MM.1S (cell line): ENCODE measurements at regions not wholly inside any gene's neighbourhood (a gene's known extent, or its start where the extent isn't known, plus 50 kb on each side); places are given as distances from the start of the nearest gene placed in this dataset.

ENCODE experiments used
- DNase-seq: peaks from one replicate; pipeline ENCODE4 v3.0.0-alpha.2; 2015
- H2AFZ ChIP-seq: fragments of 300-600 bp; sonication (generic); 2 replicates; pipeline ENCODE4 v1.6.0; 2016; ENCODE audit warnings: antibody characterized with exemption, low read length
- H3F3A ChIP-seq: fragments of 300-600 bp; sonication (generic); 2 replicates; pipeline ENCODE4 v1.6.1; 2016; ENCODE audit warnings: mild to moderate bottlenecking, antibody characterized with exemption, low read length, moderate library complexity, mixed read lengths; ENCODE audit not compliant: insufficient read depth
- H3K27ac ChIP-seq: fragments of 300-600 bp; sonication (generic); 2 replicates; pipeline ENCODE4 v1.5.1; 2016; ENCODE audit warnings: mild to moderate bottlenecking, low read length
- H3K27me3 ChIP-seq: fragments of 300-600 bp; sonication (generic); replicated peaks from 2 replicates; pipeline ENCODE4 v1.6.0; 2016; ENCODE audit warnings: low read length; ENCODE audit not compliant: insufficient read depth
- H3K36me3 ChIP-seq: fragments of 300-600 bp; sonication (generic); replicated peaks from 2 replicates; pipeline ENCODE4 v1.6.1; 2016; ENCODE audit warnings: mild to moderate bottlenecking, low read length, mixed read lengths; ENCODE audit not compliant: insufficient read depth
- H3K4me1 ChIP-seq: fragments of 300-600 bp; sonication (generic); 2 replicates; pipeline ENCODE4 v1.6.1; 2016; ENCODE audit warnings: low read length, mixed read lengths
- H3K4me2 ChIP-seq: fragments of 300-600 bp; sonication (generic); 2 replicates; pipeline ENCODE4 v1.6.0; 2016; ENCODE audit warnings: low read depth, low read length
- H3K4me3 ChIP-seq: fragments of 300-600 bp; sonication (generic); 2 replicates; pipeline ENCODE4 v1.5.1; 2016; ENCODE audit warnings: low read length, mixed read lengths
- H3K79me2 ChIP-seq: fragments of 300-600 bp; sonication (generic); 2 replicates; pipeline ENCODE4 v1.6.1; 2016; ENCODE audit warnings: mixed run types, low read length, mixed read lengths
- H3K9ac ChIP-seq: fragments of 300-600 bp; sonication (generic); 2 replicates; pipeline ENCODE4 v1.6.1; 2016; ENCODE audit warnings: low read length, mixed read lengths
- H3K9me2 ChIP-seq: fragments of 300-600 bp; sonication (generic); replicated peaks from 2 replicates; pipeline ENCODE4 v1.6.1; 2016; ENCODE audit warnings: mild to moderate bottlenecking, low read length, mixed read lengths; ENCODE audit not compliant: insufficient read depth
- H3K9me3 ChIP-seq: fragments of 300-600 bp; sonication (generic); replicated peaks from 2 replicates; pipeline ENCODE4 v1.6.1; 2016; ENCODE audit warnings: mild to moderate bottlenecking, low read length, mixed read lengths; ENCODE audit not compliant: insufficient read depth
- H4K20me1 ChIP-seq: fragments of 300-600 bp; sonication (generic); 2 replicates; pipeline ENCODE4 v1.6.1; 2016; ENCODE audit warnings: mild to moderate bottlenecking, low read length, moderate library complexity, mixed read lengths; ENCODE audit not compliant: insufficient read depth
- CTCF ChIP-seq: fragments of 300-600 bp; sonication (generic); IDR thresholded peaks from 2 replicates; pipeline ENCODE4 v1.5.1; 2016; ENCODE audit warnings: antibody characterized with exemption, low read length, mixed read lengths
- EZH2 ChIP-seq: fragments of 300-600 bp; sonication (generic); optimal IDR thresholded peaks from 2 replicates; pipeline ENCODE3; 2017; ENCODE audit warnings: low read depth, mild to moderate bottlenecking, antibody characterized with exemption, low read length, mixed read lengths
- EZH2phosphoT487 ChIP-seq: fragments of 300-600 bp; sonication (generic); IDR thresholded peaks from 2 replicates; pipeline ENCODE4 v1.6.1; 2018; ENCODE audit warnings: antibody characterized with exemption, low read length

GRCh38 chr5:120035181-120035580, 405.8 kb downstream of the FAM170A start:
- Histone ChIP-seq H3K27ac (no peak overlapping the region), H4K20me1 (no peaks in the 10 kb centered on the region), H3F3A (no peaks in the 10 kb centered on the region), H3K4me3 (no peak overlapping the region), H3K4me2 (no peak overlapping the region), H3K9me2 (no peaks in the 10 kb centered on the region), H3K27me3 (no peaks in the 10 kb centered on the region), H3K36me3 (no peaks in the 10 kb centered on the region), H3K9ac (no peak overlapping the region), H3K9me3 (no peaks in the 10 kb centered on the region), H3K79me2 (no peaks in the 10 kb centered on the region), H2AFZ (no peak overlapping the region), H3K4me1 (no peaks in the 10 kb centered on the region)
- TF ChIP-seq CTCF: no peak
- TF ChIP-seq EZH2phosphoT487: no peak
- no peak for TF ChIP-seq EZH2
- DNase-seq: no peak

- Histone ChIP-seq H3K36me3 (no peaks in the 10 kb centered on the region), H3F3A (no peaks in the 10 kb centered on the region), H2AFZ (no peak overlapping the region), H3K4me3 (no peak overlapping the region), H3K27ac (no peak overlapping the region), H3K27me3 (no peaks in the 10 kb centered on the region), H3K9ac (no peak overlapping the region), H3K4me2 (no peak overlapping the region), H3K79me2 (no peaks in the 10 kb centered on the region), H3K4me1 (no peaks in the 10 kb centered on the region), H3K9me2 (no peaks in the 10 kb centered on the region), H3K9me3 (no peaks in the 10 kb centered on the region), H4K20me1 (no peaks in the 10 kb centered on the region)
- TF ChIP-seq EZH2 (no peak), CTCF (no peak), EZH2phosphoT487 (no peak)
- DNase-seq: no peak
Measured at GRCh38 chr5:120035815-120036577, 406.6 kb downstream of the FAM170A start.

- Histone ChIP-seq H3K4me3 (no peak overlapping the region), H3K36me3 (no peaks in the 10 kb centered on the region), H3K4me2 (no peak overlapping the region), H3F3A (no peaks in the 10 kb centered on the region), H3K9ac (no peak overlapping the region), H3K4me1 (no peaks in the 10 kb centered on the region), H3K9me2 (no peaks in the 10 kb centered on the region), H3K27ac (no peak overlapping the region), H3K79me2 (no peaks in the 10 kb centered on the region), H4K20me1 (no peaks in the 10 kb centered on the region), H3K27me3 (no peaks in the 10 kb centered on the region), H3K9me3 (no peaks in the 10 kb centered on the region), H2AFZ (no peak overlapping the region)
- TF ChIP-seq CTCF (no peak), EZH2phosphoT487 (no peak), EZH2 (no peak)
- no peak for DNase-seq
Measured at GRCh38 chr5:120037451-120037850, 408.1 kb downstream of the FAM170A start.
